ENCODE measurements at regions not wholly inside any gene's neighbourhood (a gene's known extent, or its start where the extent isn't known, plus 50 kb on each side); places are given as distances from the start of the nearest gene placed in this dataset.

- Histone ChIP-seq H4K20me1 (ENCODE audit: insufficient read depth, low read length) (no peaks in the 10 kb centered on the region), H3K9me3 (ENCODE audit: low read depth, low read length) (no peaks in the 10 kb centered on the region), H2AFZ (ENCODE audit: low read length) (peak overlapping the region; percentile 97), H3K36me3 (ENCODE audit: insufficient read depth, low read length) (no peaks in the 10 kb centered on the region), H3K27me3 (ENCODE audit: insufficient read depth, low read length) (no peaks in the 10 kb centered on the region), H3K4me2 (ENCODE audit: insufficient read depth, low read length) (peak overlapping the region; percentile 95), H3K27ac (ENCODE audit: low read depth, low read length) (peak overlapping the region; percentile 97), H3K4me1 (ENCODE audit: insufficient read depth, low read length) (peaks cover 27% of the 10 kb centered on the region), H3K79me2 (ENCODE audit: insufficient read depth, low read length) (no peaks in the 10 kb centered on the region), H3K4me3 (ENCODE audit: insufficient read depth, low read length) (peak overlapping the region; percentile 79)
- TF ChIP-seq CTCF (IDR thresholded peaks at IDR 0.05; ENCODE audit: extremely low read depth, low read depth, low read length), result no peak
- DNase-seq (ENCODE audit: insufficient read length, low spot score, missing footprints), result no peak
Measured at GRCh38 chr4:128553686-128554515, 255.6 kb upstream of the JADE1 start.

GRCh38 chr4:128552586-128552907, 257.0 kb upstream of the JADE1 start:
- Histone ChIP-seq H3K27me3 (ENCODE audit: insufficient read depth, low read length) (no peaks in the 10 kb centered on the region), H3K4me3 (ENCODE audit: insufficient read depth, low read length) (peak overlapping the region; percentile 79), H3K4me2 (ENCODE audit: insufficient read depth, low read length) (peak overlapping the region; percentile 95), H3K27ac (ENCODE audit: low read depth, low read length) (peak overlapping the region; percentile 97), H3K79me2 (ENCODE audit: insufficient read depth, low read length) (no peaks in the 10 kb centered on the region), H2AFZ (ENCODE audit: low read length) (peak overlapping the region; percentile 97), H4K20me1 (ENCODE audit: insufficient read depth, low read length) (no peaks in the 10 kb centered on the region), H3K4me1 (ENCODE audit: insufficient read depth, low read length) (peaks cover 20% of the 10 kb centered on the region), H3K9me3 (ENCODE audit: low read depth, low read length) (no peaks in the 10 kb centered on the region), H3K36me3 (ENCODE audit: insufficient read depth, low read length) (no peaks in the 10 kb centered on the region)
- no peak for TF ChIP-seq CTCF (IDR thresholded peaks at IDR 0.05; ENCODE audit: extremely low read depth, low read depth, low read length)
- no peak for DNase-seq (ENCODE audit: insufficient read length, low spot score, missing footprints)

DNA sequence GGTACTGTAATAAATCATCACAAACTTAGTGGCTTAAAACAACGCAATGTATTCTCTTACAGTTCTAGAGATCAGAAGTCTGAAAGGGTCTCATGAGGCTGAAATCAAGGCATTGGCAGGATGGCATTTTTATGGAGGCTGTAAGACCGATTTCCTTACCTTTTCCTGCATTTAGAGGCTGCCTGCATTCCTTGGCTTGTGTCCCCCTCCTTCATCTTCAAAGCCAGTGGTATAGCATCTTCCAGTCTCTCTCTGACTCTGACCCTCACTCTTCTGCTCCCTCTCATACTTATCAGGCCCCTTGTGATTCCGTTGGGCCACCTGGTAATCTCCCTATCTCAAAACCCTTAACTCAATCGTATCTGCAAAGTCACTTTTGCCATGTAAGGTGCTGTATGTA, 258.2 kb upstream of the JADE1 start:
- Histone ChIP-seq H2AFZ (ENCODE audit: low read length) (no peak overlapping the region), H3K27me3 (ENCODE audit: insufficient read depth, low read length) (no peaks in the 10 kb centered on the region), H3K4me3 (ENCODE audit: insufficient read depth, low read length) (no peak overlapping the region), H3K9me3 (ENCODE audit: low read depth, low read length) (no peaks in the 10 kb centered on the region), H3K36me3 (ENCODE audit: insufficient read depth, low read length) (no peaks in the 10 kb centered on the region), H3K27ac (ENCODE audit: low read depth, low read length) (no peak overlapping the region), H4K20me1 (ENCODE audit: insufficient read depth, low read length) (no peaks in the 10 kb centered on the region), H3K79me2 (ENCODE audit: insufficient read depth, low read length) (no peaks in the 10 kb centered on the region), H3K4me2 (ENCODE audit: insufficient read depth, low read length) (no peak overlapping the region), H3K4me1 (ENCODE audit: insufficient read depth, low read length) (peaks cover 20% of the 10 kb centered on the region)
- TF ChIP-seq CTCF (IDR thresholded peaks at IDR 0.05; ENCODE audit: extremely low read depth, low read depth, low read length), result no peak
- DNase-seq (ENCODE audit: insufficient read length, low spot score, missing footprints), result no peak

GRCh38 chr4:128550060-128550459, 259.4 kb upstream of the JADE1 start:
- no peaks in the 10 kb centered on the region for H3K27me3 ChIP-seq (ENCODE audit: insufficient read depth, low read length)
- H4K20me1 ChIP-seq (ENCODE audit: insufficient read depth, low read length), result no peaks in the 10 kb centered on the region
- DNase-seq (ENCODE audit: insufficient read length, low spot score, missing footprints), result no peak
- H3K4me3 ChIP-seq (ENCODE audit: insufficient read depth, low read length), result no peak overlapping the region
- no peaks in the 10 kb centered on the region for H3K79me2 ChIP-seq (ENCODE audit: insufficient read depth, low read length)
- H3K4me2 ChIP-seq (ENCODE audit: insufficient read depth, low read length), result no peak overlapping the region
- no peak overlapping the region for H3K27ac ChIP-seq (ENCODE audit: low read depth, low read length)
- TF ChIP-seq CTCF (IDR thresholded peaks at IDR 0.05; ENCODE audit: extremely low read depth, low read depth, low read length), result no peak
- H3K9me3 ChIP-seq (ENCODE audit: low read depth, low read length), result no peaks in the 10 kb centered on the region
- no peak overlapping the region for H2AFZ ChIP-seq (ENCODE audit: low read length)
- no peaks in the 10 kb centered on the region for H3K36me3 ChIP-seq (ENCODE audit: insufficient read depth, low read length)
- peaks cover 20% of the 10 kb centered on the region for H3K4me1 ChIP-seq (ENCODE audit: insufficient read depth, low read length)
